Bronchial epithelial cell (primary cell): ENCODE measurements at regions not wholly inside any gene's neighbourhood (a gene's known extent, or its start where the extent isn't known, plus 50 kb on each side); places are given as distances from the start of the nearest gene placed in this dataset.

Source experiments
- DNase-seq: peaks from one replicate; pipeline ENCODE4 v3.0.0-alpha.2; 2010; ENCODE audit warnings: low read depth
- FAIRE-seq: peaks from 2 replicates; lab custom pipeline; 2011; peaks lifted over from hg19 to GRCh38; lab: Jason Lieb, UNC
- H3K27me3 ChIP-seq: 2 replicates; pipeline ENCODE4 v1.5.1; 2011; ENCODE audit warnings: low read length; ENCODE audit not compliant: control insufficient read depth, insufficient read depth
- H3K36me3 ChIP-seq: 2 replicates; pipeline ENCODE4 v1.5.1; 2011; ENCODE audit warnings: low read length; ENCODE audit not compliant: control insufficient read depth, insufficient read depth
- H3K4me3 ChIP-seq: 2 replicates; pipeline ENCODE4 v1.5.1; 2011; ENCODE audit warnings: mild to moderate bottlenecking, low read depth, low read length, control low read depth
- CTCF ChIP-seq: IDR thresholded peaks from 2 replicates; pipeline ENCODE4 v1.5.1; 2011; ENCODE audit warnings: mild to moderate bottlenecking, moderate library complexity, low read length, control low read depth, inconsistent platforms; ENCODE audit not compliant: insufficient read depth, severe bottlenecking

GRCh38 chr2:180570864-180571263, 409.5 kb upstream of the UBE2E3 start:
- H3K4me3 ChIP-seq: no peak overlapping the region
- DNase-seq (no peak), FAIRE-seq (no peak)
- no peaks in the 10 kb centered on the region for H3K27me3 ChIP-seq
- no peak for TF ChIP-seq CTCF
- no peaks in the 10 kb centered on the region for H3K36me3 ChIP-seq

GRCh38 chr2:180564051-180564450, 416.4 kb upstream of the UBE2E3 start:
- Histone ChIP-seq H3K36me3 (no peaks in the 10 kb centered on the region), H3K4me3 (no peak overlapping the region), H3K27me3 (no peaks in the 10 kb centered on the region)
- FAIRE-seq (no peak), DNase-seq (no peak)
- TF ChIP-seq CTCF: no peak

- FAIRE-seq: no peak
- no peak for TF ChIP-seq CTCF
- Histone ChIP-seq H3K36me3 (no peaks in the 10 kb centered on the region), H3K4me3 (no peak overlapping the region), H3K27me3 (no peaks in the 10 kb centered on the region)
- no peak for DNase-seq
These were observed 418.0 kb upstream of the UBE2E3 start for GRCh38 chr2:180562378-180562777.

- DNase-seq (no peak), FAIRE-seq (no peak)
- no peak overlapping the region for H3K4me3 ChIP-seq
- no peak for TF ChIP-seq CTCF
- no peaks in the 10 kb centered on the region for H3K36me3 ChIP-seq
- no peaks in the 10 kb centered on the region for H3K27me3 ChIP-seq
These were observed 420.6 kb upstream of the UBE2E3 start for GRCh38 chr2:180559771-180560170.

- no peaks in the 10 kb centered on the region for H3K27me3 ChIP-seq
- DNase-seq (no peak), FAIRE-seq (no peak)
- no peak overlapping the region for H3K4me3 ChIP-seq
- TF ChIP-seq CTCF: no peak
- H3K36me3 ChIP-seq: no peaks in the 10 kb centered on the region
These were observed 421.4 kb upstream of the UBE2E3 start for GRCh38 chr2:180559038-180559437.

- no peak for FAIRE-seq
- Histone ChIP-seq H3K36me3 (no peaks in the 10 kb centered on the region), H3K27me3 (no peaks in the 10 kb centered on the region), H3K4me3 (no peak overlapping the region)
- DNase-seq: no peak
- TF ChIP-seq CTCF: no peak
These were observed 424.9 kb upstream of the UBE2E3 start for GRCh38 chr2:180555391-180555965.
